NCI-H82 (cell line): ENCODE measurements at regions not wholly inside any gene's neighbourhood (a gene's known extent, or its start where the extent isn't known, plus 50 kb on each side); places are given as distances from the start of the nearest gene placed in this dataset.

ENCODE experiments used
- DNase-seq: peaks from one replicate; lab custom pipeline; 2025; lab: John Stamatoyannopoulos, UW

DNA sequence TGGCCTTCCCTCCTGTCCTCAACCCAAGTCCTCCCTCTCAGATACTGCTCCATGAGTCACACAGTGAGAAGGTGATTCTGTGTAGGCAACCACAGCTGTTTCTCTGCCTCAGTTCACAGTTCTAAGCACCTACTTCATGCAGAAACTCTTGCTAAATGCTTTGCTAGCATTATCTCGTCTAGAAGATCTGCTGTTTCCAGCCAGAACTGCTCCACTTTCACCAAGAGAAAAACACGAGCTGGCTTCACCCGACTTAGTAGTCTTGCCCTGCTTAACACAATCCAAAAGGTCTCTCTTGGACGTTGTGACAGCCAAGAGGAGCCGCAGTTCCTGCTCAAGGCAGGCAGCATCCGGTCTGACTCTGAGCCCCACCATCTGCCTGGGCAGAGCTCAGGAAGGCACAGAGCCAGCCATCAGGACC is 272.1 kb downstream of the UACA start:
- DNase-seq, result no peak

GRCh38 chr15:70490838-70491155 is 272.6 kb downstream of the UACA start:
- no peak for DNase-seq

DNA sequence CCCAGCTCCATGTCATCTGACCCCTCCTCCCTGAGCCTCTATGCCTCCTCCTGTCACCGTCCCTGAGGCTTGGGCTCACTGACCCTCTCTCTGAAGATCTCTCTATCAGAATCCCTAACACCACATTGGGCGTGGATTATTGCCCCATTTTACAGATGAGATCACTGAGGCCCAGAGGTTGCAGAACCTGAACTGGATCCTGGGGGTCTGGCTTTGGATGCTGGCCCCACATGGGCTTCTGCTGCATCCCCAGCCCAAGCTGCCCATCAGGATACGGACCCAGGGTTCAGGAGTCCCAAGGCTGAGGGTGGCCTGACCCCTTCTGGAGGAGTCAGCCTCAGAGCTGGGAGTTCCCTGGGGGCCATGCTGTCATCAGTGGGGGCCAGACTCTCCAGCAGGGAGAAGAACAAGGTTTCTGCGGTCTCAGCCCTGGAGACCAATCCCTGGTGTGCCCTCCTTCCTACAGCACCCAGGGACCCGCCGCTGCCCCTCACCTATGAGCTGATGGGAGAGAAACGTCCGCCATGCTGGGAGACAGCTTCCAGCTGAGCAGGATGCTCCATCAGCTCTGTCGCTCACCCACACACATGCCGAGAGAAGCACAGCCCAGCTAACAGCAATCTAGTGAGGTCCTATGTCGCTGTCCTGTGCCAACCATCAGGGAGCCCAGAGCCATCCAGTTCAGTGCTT is 273.1 kb downstream of the UACA start:
- DNase-seq, result no peak

DNA sequence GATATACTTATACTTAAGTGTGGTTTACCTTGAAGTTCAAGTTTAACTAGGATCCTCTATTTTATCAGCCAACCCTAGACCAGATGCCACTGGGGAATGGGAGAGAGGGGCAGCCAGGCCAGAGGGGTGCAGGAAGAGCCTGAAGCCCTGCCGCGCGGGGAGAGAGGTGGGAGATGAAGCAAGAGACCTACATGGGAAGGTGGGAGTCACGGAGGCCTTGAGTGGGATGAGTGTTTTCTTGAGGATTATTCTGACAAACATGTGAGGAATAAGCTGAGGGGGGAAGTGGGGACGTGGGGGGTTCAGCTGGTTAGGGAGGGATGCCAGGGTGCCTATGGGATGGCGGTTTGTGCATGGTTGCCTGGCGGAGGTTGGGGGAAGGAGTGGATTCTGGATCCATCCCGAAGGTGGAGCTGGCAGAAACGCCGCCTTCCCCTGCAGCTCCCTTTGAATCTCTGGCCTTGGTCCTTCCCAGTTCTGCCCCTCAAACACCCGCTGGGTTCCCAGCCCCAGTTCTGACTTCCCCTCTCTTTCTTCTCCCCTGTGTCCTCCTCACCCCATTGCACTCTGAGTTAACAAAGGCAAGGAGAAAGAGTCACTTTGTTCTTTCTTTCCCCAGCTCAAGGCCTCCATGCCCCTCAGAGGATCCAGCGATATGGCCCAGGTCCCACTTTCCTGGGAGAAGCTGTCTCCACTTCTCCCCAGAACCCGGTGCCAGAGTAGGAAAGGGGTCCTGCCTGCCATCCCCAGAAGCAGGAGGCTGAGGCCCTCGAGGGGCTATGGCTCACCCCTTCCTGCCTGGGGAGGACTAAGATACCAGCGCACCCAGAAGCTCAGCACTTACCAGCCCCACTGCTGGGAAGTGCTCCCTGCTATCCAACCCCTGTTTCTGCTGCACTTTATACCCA is 274.2 kb downstream of the UACA start:
- DNase-seq, result no peak

GRCh38 chr15:70488002-70488605 is 275.3 kb downstream of the UACA start:
- peak; percentile 77 for DNase-seq

GRCh38 chr15:70487387-70487740 is 276.0 kb downstream of the UACA start:
- no peak for DNase-seq

DNA sequence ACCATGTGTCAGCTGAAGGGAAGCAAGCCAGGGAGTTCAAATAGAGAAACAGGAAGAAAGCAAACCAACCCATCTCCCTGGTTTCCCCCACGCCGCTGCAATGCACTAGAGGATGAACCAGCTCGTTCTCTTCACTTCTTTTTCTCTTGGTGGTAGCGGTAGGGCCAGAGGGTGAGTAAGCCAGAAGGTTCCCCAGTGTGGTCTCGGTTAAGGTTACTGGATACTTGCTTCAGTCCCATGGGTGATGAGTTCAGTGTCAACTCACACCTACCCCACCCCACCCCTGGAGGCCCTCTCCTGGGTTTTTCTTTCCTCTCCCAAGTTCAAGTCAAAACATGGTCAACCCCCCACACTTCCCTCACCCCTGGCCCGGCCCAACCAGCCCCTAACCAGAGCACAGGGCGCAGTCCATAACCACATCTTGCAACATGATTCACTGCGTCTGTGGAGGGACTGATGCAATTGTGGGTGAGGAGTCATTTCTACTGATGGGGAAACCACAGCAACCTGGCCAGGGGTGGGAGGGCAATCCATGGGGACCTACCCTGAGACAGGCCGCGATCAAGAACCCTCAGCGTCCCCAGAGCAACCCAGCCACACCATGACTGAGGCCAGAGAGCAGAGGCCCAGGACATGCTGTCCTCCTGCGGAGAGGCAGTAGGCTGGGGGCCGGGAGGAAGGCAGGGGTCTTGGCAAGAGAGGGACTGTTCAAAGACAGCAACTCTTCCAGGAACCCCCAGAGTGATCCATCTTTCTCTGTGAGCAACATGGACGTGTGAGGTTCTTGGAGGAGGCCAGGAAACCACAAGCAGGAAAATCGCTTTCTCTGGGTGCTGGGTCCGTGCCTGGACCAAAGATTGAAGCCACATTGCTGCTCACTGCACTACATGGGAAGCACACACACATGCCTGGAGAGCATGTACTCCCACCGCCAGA is 276.6 kb downstream of the UACA start:
- DNase-seq, result no peak

GRCh38 chr15:70486012-70486411 is 277.3 kb downstream of the UACA start:
- no peak for DNase-seq

GRCh38 chr15:70484993-70485392 is 278.4 kb downstream of the UACA start:
- no peak for DNase-seq

- DNase-seq, result peak; percentile 59
Measured at GRCh38 chr15:70483513-70483912, 279.8 kb downstream of the UACA start.

GRCh38 chr15:70480196-70480856 is 283.0 kb downstream of the UACA start:
- DNase-seq, result no peak

- no peak for DNase-seq
Measured at GRCh38 chr15:70479785-70480184, 283.6 kb downstream of the UACA start.

DNA sequence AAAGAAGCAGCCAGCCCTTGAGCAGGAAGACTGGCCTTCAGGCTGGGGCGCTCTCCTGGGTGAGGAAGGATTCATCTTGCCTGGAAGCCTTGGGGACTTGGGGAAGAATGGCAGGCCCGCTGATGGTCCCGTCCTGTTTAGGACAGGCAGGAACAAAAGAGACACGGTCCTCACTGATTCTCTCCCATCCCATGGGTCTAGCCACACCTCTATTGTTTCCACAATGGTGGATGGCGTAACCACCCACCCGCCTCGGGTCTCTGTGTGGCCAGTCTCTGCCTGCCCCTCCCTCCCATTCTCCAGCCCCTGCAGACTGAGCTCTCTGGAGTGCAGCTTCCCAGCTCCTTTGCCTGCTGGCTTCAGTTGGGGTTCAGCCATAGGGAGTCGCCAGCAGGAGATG is 284.3 kb downstream of the UACA start:
- no peak for DNase-seq

GRCh38 chr15:70478251-70478990 is 284.9 kb downstream of the UACA start:
- DNase-seq, result no peak

DNA sequence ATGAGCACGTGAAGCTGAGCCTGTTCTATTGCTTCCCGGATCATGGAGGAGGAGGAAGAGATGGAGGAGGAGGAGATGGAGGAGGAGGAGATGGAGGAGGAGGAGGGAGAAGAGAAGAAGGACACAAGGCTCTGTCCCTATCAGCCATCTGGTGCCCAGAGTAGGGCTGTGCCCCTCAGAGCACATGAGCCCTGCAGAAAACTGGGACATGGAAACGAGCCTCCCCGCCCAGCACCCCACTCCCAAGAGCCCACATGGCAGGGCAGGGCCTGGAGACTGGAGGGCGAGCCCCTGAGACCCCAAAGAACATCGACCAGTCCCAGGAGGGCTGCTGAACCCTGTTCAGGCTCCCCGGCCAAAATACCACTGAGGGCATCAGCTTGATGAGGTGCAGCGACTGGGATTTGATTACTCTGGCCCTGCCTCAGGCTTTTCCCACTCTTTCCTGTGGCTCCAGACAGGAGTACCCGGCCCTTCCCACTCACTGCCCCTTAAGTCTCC is 285.6 kb downstream of the UACA start:
- DNase-seq, result no peak

- DNase-seq, result no peak
Measured at GRCh38 chr15:70476441-70476840, 286.9 kb downstream of the UACA start.

GRCh38 chr15:70475921-70476320 is 287.4 kb downstream of the UACA start:
- DNase-seq, result no peak

- DNase-seq, result no peak
Measured at GRCh38 chr15:70475407-70475781, 288.0 kb downstream of the UACA start.

DNA sequence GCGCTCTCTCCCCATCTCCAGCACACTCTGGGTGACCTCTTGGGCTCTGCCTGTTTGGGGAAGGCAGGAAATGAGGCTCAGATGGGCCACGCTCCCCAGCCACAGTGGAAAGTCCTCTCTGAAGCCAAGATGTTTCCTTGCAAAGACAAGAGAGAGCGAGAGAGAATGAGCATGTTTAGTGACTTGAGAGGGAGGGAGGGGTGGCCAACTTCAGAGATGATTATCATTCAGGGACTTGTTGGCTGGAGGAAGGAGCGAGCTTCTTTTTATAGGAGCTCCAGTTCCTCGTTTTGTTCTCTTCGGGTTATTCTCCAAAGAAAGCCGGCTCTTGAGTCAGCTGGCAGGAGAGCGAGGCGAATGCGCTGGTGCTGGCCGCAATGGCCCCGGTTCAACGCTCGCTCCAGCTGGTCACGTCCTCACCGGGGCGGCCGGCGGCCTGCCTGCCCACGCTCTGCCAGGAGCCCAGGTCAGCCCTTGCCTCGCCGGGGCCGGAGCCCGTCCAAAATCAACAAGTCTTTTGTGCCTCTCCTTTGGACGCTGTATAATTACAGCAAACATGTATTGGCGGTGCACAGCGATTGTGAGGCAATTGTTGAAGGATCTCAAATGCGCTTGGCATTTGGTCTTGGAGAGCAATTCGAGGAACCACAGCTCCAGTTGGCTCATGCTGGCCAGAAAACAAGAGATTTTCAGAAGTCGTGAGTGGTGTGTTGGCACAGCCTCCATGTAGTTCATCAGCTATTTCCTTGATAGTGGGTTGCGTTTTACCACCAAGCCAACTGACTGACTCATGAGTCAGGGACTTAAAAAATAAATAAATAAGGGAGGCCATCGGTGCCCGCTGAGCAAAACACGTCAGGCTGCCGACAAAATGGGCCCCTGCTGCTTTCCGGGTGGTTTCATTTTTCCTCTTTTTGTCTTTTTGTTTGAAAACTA is 288.6 kb downstream of the UACA start:
- no peak for DNase-seq
